Central memory CD4-positive, alpha-beta T cell (primary cell): ENCODE measurements at regions not wholly inside any gene's neighbourhood (a gene's known extent, or its start where the extent isn't known, plus 50 kb on each side); places are given as distances from the start of the nearest gene placed in this dataset.

ENCODE experiments used
- DNase-seq: peaks from one replicate; pipeline ENCODE4 v3.0.0; 2022

DNA sequence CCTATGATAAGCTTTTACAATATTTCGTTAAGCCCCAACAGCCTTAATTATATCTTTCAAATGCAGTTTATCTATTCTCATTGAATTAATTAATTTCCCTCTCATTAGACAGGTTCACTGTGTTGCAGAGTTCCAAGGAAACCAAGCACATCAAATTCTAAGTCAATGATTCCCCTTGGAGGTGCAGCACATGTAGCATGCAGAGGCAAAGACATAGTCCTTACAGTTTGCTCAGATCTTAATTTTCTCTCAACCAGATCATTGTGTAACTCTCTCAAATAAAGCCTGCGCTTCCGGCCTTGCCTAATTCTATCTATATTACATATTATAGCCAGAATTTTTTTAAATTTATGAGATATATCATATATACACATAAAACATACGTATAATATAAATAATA lies 205.4 kb downstream of the GRIA2 start:
- DNase-seq, result no peak

DNA sequence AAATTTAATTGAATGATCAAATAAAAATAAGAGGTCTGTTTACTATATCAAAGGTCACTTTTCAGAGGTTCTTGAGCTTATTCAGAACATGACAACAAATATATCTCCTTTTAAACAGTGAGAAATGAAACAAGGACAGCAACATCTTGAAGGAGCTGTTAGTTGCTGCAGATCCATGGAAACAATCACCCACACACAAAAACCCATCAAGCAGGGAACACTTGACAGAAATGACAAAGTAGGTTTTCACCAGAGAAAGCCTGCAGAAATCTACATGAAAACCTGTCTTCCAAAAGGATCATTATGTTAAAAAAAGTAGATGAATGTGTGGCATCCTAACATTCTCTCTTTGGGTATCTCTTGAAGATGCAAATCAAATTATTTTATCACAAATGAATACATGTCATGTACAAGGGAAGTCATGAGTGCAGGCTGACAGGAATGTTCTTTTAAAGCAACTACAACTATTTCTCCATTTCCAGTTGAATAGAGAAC lies 203.0 kb downstream of the GRIA2 start:
- DNase-seq, result no peak

DNA sequence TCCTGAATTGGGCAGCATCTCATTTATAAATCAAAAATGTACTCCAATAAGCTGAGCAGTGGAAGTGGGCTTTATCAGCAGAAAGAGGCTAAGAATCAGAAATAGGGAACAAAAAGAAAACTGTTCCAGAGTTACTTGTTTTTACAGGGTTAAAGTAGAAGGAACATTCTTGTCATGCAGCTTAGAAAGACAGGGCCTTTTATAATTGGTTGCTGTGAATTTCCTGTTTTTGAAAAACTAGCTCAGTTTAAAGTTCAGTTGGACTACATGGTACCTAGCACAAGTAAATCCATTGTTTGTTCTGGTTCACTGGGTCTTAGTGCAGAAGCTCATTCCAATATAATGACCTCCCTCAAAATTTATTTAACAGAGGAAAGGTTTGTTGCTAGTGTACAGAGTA lies 200.8 kb downstream of the GRIA2 start:
- DNase-seq, result no peak
